ENCODE measurements at regions not wholly inside any gene's neighbourhood (a gene's known extent, or its start where the extent isn't known, plus 50 kb on each side); places are given as distances from the start of the nearest gene placed in this dataset.

GRCh38 chr1:73366734-73367413 lies 831.1 kb downstream of the LRRIQ3 start:
- Histone ChIP-seq H3K4me1 (no peaks in the 10 kb centered on the region), H3K27ac (no peak overlapping the region), H3K36me3 (no peaks in the 10 kb centered on the region), H3K4me3 (no peak overlapping the region), H3K27me3 (no peaks in the 10 kb centered on the region), H3K9me3 (peaks cover 0 to 3% (median 0%) of the 10 kb centered on the region in 11 donors)
- TF ChIP-seq CTCF (IDR thresholded peaks at IDR 0.05), result no peak
- WGBS, 2 donors, result 63 to 74% methylated on average over 5 of the region's 5 CpGs
- DNase-seq (no peak), ATAC-seq (no peak)
- intact Hi-C loops (cut with DNase I), result no loop called here

GRCh38 chr1:73359001-73359400 lies 839.0 kb downstream of the LRRIQ3 start:
- H3K4me1 ChIP-seq, result no peaks in the 10 kb centered on the region
- no peak overlapping the region for H3K27ac ChIP-seq
- H3K27me3 ChIP-seq, result no peaks in the 10 kb centered on the region
- no peak overlapping the region for H3K4me3 ChIP-seq
- H3K9me3 ChIP-seq, result peaks cover 0 to 7% (median 0%) of the 10 kb centered on the region in 11 donors
- DNase-seq (no peak), ATAC-seq (no peak)
- no peak for TF ChIP-seq CTCF (IDR thresholded peaks at IDR 0.05)
- intact Hi-C loops (cut with DNase I), result no loop called here
- 55 to 67% methylated on average over 3 of the region's 3 CpGs for WGBS, 2 donors
- H3K36me3 ChIP-seq, result no peaks in the 10 kb centered on the region

GRCh38 chr1:73356485-73356884 lies 841.5 kb downstream of the LRRIQ3 start:
- no peak for ATAC-seq

GRCh38 chr1:73343947-73344346 lies 854.0 kb downstream of the LRRIQ3 start:
- Histone ChIP-seq H3K9me3 (no peaks in the 10 kb centered on the region), H3K4me1 (no peaks in the 10 kb centered on the region), H3K36me3 (no peaks in the 10 kb centered on the region), H3K4me3 (no peak overlapping the region), H3K27ac (no peak overlapping the region), H3K27me3 (no peaks in the 10 kb centered on the region)
- intact Hi-C loops (cut with DNase I), result no loop called here
- WGBS, 2 donors, result 83 to 85% methylated on average over 3 of the region's 3 CpGs
- DNase-seq (no peak), ATAC-seq (no peak)
- TF ChIP-seq CTCF (IDR thresholded peaks at IDR 0.05), result no peak

More at GRCh38 chr1:73356485-73356884, 841.5 kb downstream of the LRRIQ3 start:
- intact Hi-C loops (cut with DNase I), result no loop called here
- Histone ChIP-seq H3K4me1 (no peaks in the 10 kb centered on the region), H3K27me3 (no peaks in the 10 kb centered on the region), H3K36me3 (no peaks in the 10 kb centered on the region), H3K9me3 (peaks cover 0 to 9% (median 0%) of the 10 kb centered on the region in 11 donors), H3K4me3 (no peak overlapping the region), H3K27ac (no peak overlapping the region)
- no peak for DNase-seq
- TF ChIP-seq CTCF (IDR thresholded peaks at IDR 0.05), result no peak
- 43 to 69% methylated on average over 1 of the region's 1 CpG for WGBS, 2 donors
